Upper lobe of left lung (tissue), 4 donors: ENCODE measurements at regions not wholly inside any gene's neighbourhood (a gene's known extent, or its start where the extent isn't known, plus 50 kb on each side); places are given as distances from the start of the nearest gene placed in this dataset.

Source experiments
- POLR2A ChIP-seq, 4 donors: fragments of 450-650 bp; IDR thresholded peaks; one replicate each; pipeline ENCODE4 v1.5.1; 2016 to 2017; ENCODE audit warnings: antibody characterized with exemption in 4 of 4, mild to moderate bottlenecking in 2 of 4
- POLR2AphosphoS5 ChIP-seq, 2 donors: sonication (generic); formaldehyde crosslinking; IDR thresholded peaks; one replicate each; pipeline ENCODE4 v1.5.1; 2017; ENCODE audit warnings: antibody characterized with exemption in 2 of 2
- TF ChIP-seq, protein P1 (sequence below), 6 experiments: fragments of 450-650 bp in 4 of 6; fragments of 200-600 bp in 2 of 6; sonication (generic) in 2 of 6; IDR thresholded peaks; one replicate each; pipeline ENCODE4 v1.5.1; 2016 to 2019; ENCODE audit warnings: antibody characterized with exemption in 6 of 6

DNA sequence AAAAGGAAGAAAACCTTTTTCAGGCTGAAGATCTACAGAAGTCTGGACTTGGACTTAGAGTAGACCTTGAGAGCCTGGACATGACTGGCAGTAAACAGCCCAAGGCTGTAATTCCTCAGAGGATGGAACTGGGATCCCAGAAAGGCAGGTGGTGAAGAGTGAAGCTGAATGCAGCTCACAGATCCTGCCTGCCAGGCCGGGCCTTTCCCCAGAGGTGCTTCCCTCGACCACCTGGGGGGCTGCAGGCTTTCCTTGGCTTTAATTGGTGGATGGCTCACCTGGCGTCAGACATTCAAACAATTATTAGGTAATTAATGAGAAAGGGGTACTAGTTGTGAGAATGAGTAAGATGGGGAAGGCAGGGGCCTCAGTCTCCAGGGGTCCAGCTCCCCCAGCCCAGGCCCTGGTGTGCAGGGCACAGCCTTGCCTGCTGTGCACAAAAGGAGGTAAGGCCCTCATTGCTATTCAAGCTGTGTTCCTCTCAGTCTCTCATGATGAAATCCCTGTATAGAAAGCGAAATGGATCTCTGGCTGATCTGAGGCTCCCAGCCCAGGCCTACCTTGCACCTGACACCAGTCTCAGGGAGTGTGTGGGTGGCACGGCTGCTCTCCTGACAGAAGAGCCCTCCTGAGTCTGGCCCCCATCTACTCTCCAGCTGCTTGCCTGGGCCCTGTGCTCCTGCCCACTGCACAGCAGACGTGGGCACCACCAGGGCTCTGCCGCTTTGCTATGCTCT, 63.0 kb upstream of the TCL1A start:
- TF ChIP-seq, protein P1, sequence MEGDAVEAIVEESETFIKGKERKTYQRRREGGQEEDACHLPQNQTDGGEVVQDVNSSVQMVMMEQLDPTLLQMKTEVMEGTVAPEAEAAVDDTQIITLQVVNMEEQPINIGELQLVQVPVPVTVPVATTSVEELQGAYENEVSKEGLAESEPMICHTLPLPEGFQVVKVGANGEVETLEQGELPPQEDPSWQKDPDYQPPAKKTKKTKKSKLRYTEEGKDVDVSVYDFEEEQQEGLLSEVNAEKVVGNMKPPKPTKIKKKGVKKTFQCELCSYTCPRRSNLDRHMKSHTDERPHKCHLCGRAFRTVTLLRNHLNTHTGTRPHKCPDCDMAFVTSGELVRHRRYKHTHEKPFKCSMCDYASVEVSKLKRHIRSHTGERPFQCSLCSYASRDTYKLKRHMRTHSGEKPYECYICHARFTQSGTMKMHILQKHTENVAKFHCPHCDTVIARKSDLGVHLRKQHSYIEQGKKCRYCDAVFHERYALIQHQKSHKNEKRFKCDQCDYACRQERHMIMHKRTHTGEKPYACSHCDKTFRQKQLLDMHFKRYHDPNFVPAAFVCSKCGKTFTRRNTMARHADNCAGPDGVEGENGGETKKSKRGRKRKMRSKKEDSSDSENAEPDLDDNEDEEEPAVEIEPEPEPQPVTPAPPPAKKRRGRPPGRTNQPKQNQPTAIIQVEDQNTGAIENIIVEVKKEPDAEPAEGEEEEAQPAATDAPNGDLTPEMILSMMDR (IDR thresholded peaks at IDR 0.05), result no peak
- TF ChIP-seq POLR2A (IDR thresholded peaks at IDR 0.05) (no peak), POLR2AphosphoS5 (IDR thresholded peaks at IDR 0.05) (no peak)
